ENCODE measurements at regions not wholly inside any gene's neighbourhood (a gene's known extent, or its start where the extent isn't known, plus 50 kb on each side); places are given as distances from the start of the nearest gene placed in this dataset.

- no peak overlapping the region for H3K9ac ChIP-seq (ENCODE audit: low read length)
- no peak for TF ChIP-seq EZH2 (IDR thresholded peaks at IDR 0.05; ENCODE audit: borderline replicate concordance, low read length)
- TF ChIP-seq CTCF (IDR thresholded peaks at IDR 0.05; ENCODE audit: low read length), result no peak
- H3K4me1 ChIP-seq (ENCODE audit: insufficient read depth, low read length, severe bottlenecking), result no peaks in the 10 kb centered on the region
- H3K36me3 ChIP-seq (ENCODE audit: insufficient read depth, low read length), result no peaks in the 10 kb centered on the region
- no peak overlapping the region for H3K4me2 ChIP-seq (ENCODE audit: low read length)
- no peaks in the 10 kb centered on the region for H3K79me2 ChIP-seq (ENCODE audit: insufficient read depth, low read length)
- no peak overlapping the region for H3K4me3 ChIP-seq (ENCODE audit: low read depth, low read length, poor library complexity, severe bottlenecking)
- no peak overlapping the region for H3K27ac ChIP-seq (ENCODE audit: low read depth, low read length, poor library complexity, severe bottlenecking)
- H3K27me3 ChIP-seq (ENCODE audit: insufficient read depth, low read length), result no peaks in the 10 kb centered on the region
- H3K9me3 ChIP-seq (ENCODE audit: low read length), result no peaks in the 10 kb centered on the region
- H3K9me2 ChIP-seq (ENCODE audit: low read depth, low read length), result no peaks in the 10 kb centered on the region
- H4K20me1 ChIP-seq (ENCODE audit: insufficient read depth, low read length), result no peaks in the 10 kb centered on the region
- H2AFZ ChIP-seq (ENCODE audit: low read length), result no peak overlapping the region
- no peaks in the 10 kb centered on the region for H3F3A ChIP-seq (ENCODE audit: insufficient read depth, low read length)
Measured at GRCh38 chr5:96026406-96027041, 64.9 kb upstream of the ELL2 start.

- Histone ChIP-seq H3K4me1 (ENCODE audit: insufficient read depth, low read length, severe bottlenecking) (no peaks in the 10 kb centered on the region), H3K27ac (ENCODE audit: low read depth, low read length, poor library complexity, severe bottlenecking) (no peak overlapping the region)
Measured at GRCh38 chr5:96024683-96025475, 63.2 kb upstream of the ELL2 start.

GRCh38 chr5:96023518-96023917 lies 61.9 kb upstream of the ELL2 start:
- no peak overlapping the region for H3K4me2 ChIP-seq (ENCODE audit: low read length)
- no peaks in the 10 kb centered on the region for H3K4me1 ChIP-seq (ENCODE audit: insufficient read depth, low read length, severe bottlenecking)
- no peak overlapping the region for H3K4me3 ChIP-seq (ENCODE audit: low read depth, low read length, poor library complexity, severe bottlenecking)
- H2AFZ ChIP-seq (ENCODE audit: low read length), result no peak overlapping the region
- H3K9me2 ChIP-seq (ENCODE audit: low read depth, low read length), result no peaks in the 10 kb centered on the region
- H3K27ac ChIP-seq (ENCODE audit: low read depth, low read length, poor library complexity, severe bottlenecking), result no peak overlapping the region
- H3K36me3 ChIP-seq (ENCODE audit: insufficient read depth, low read length), result no peaks in the 10 kb centered on the region
- no peaks in the 10 kb centered on the region for H3K79me2 ChIP-seq (ENCODE audit: insufficient read depth, low read length)
- H3K27me3 ChIP-seq (ENCODE audit: insufficient read depth, low read length), result no peaks in the 10 kb centered on the region
- no peaks in the 10 kb centered on the region for H3K9me3 ChIP-seq (ENCODE audit: low read length)
- H4K20me1 ChIP-seq (ENCODE audit: insufficient read depth, low read length), result no peaks in the 10 kb centered on the region
- H3F3A ChIP-seq (ENCODE audit: insufficient read depth, low read length), result no peaks in the 10 kb centered on the region
- H3K9ac ChIP-seq (ENCODE audit: low read length), result no peak overlapping the region
- no peak for TF ChIP-seq CTCF (IDR thresholded peaks at IDR 0.05; ENCODE audit: low read length)
- TF ChIP-seq EZH2 (IDR thresholded peaks at IDR 0.05; ENCODE audit: borderline replicate concordance, low read length), result no peak

More at GRCh38 chr5:96024683-96025475, 63.2 kb upstream of the ELL2 start:
- Histone ChIP-seq H3K9ac (ENCODE audit: low read length) (no peak overlapping the region), H3K36me3 (ENCODE audit: insufficient read depth, low read length) (no peaks in the 10 kb centered on the region), H3K79me2 (ENCODE audit: insufficient read depth, low read length) (no peaks in the 10 kb centered on the region), H3K4me2 (ENCODE audit: low read length) (no peak overlapping the region), H3F3A (ENCODE audit: insufficient read depth, low read length) (no peaks in the 10 kb centered on the region), H2AFZ (ENCODE audit: low read length) (no peak overlapping the region), H4K20me1 (ENCODE audit: insufficient read depth, low read length) (no peaks in the 10 kb centered on the region), H3K9me2 (ENCODE audit: low read depth, low read length) (no peaks in the 10 kb centered on the region), H3K9me3 (ENCODE audit: low read length) (no peaks in the 10 kb centered on the region), H3K27me3 (ENCODE audit: insufficient read depth, low read length) (no peaks in the 10 kb centered on the region), H3K4me3 (ENCODE audit: low read depth, low read length, poor library complexity, severe bottlenecking) (no peak overlapping the region)
- no peak for TF ChIP-seq EZH2 (IDR thresholded peaks at IDR 0.05; ENCODE audit: borderline replicate concordance, low read length)
- no peak for TF ChIP-seq CTCF (IDR thresholded peaks at IDR 0.05; ENCODE audit: low read length)
